K562 (cell line): ENCODE measurements at regions not wholly inside any gene's neighbourhood (a gene's known extent, or its start where the extent isn't known, plus 50 kb on each side); places are given as distances from the start of the nearest gene placed in this dataset.

Experiments used
- ATF7 ChIP-seq: fragments of 450-650 bp; IDR thresholded peaks from 2 replicates; pipeline ENCODE4 v1.7.1; 2014; ENCODE audit warnings: mild to moderate bottlenecking, moderate library complexity
- ETV6 ChIP-seq, 3 experiments: fragments of 150-350 bp in 1 of 3; sonication (generic) in 1 of 3; formaldehyde crosslinking in 1 of 3; IDR thresholded peaks; 2 replicates each; pipeline versions ENCODE4 v1.6.1 to v1.8.0; 2014 to 2022; ENCODE audit warnings: borderline replicate concordance in 2 of 3, low read depth in 2 of 3, antibody characterized with exemption in 1 of 3, low read length in 1 of 3, mild to moderate bottlenecking in 1 of 3, missing genetic modification reagents in 1 of 3
- FOXJ3 ChIP-seq: sonication (generic); formaldehyde crosslinking; IDR thresholded peaks from 2 replicates; pipeline ENCODE4 v1.4.0; 2020; ENCODE audit warnings: mild to moderate bottlenecking, missing genetic modification reagents
- MAFF ChIP-seq: IDR thresholded peaks from 2 replicates; pipeline ENCODE4 v1.6.1; 2012; ENCODE audit warnings: low read length, improper control_type of control experiment
- MAZ ChIP-seq, 2 experiments: fragments of 450-650 bp in 1 of 2; sonication (generic) in 1 of 2; formaldehyde crosslinking; IDR thresholded peaks in 1 of 2; conservative IDR thresholded peaks in 1 of 2; 2 replicates each; pipeline versions ENCODE4 v1.4.0 to v1.5.0; 2020; ENCODE audit warnings: mild to moderate bottlenecking in 1 of 2, missing genetic modification reagents in 1 of 2
- MBD1 ChIP-seq: fragments of 250-450 bp; sonication (Bioruptor Pico); IDR thresholded peaks from 2 replicates; pipeline ENCODE4 v1.8.0; 2022; ENCODE audit warnings: inconsistent platforms
- MCM3 ChIP-seq: fragments of 450-650 bp; IDR thresholded peaks from 2 replicates; pipeline ENCODE4 v1.6.1; 2016
- TEAD4 ChIP-seq, 2 experiments: sonication (generic) in 1 of 2; formaldehyde crosslinking in 1 of 2; IDR thresholded peaks; 2 replicates each; pipeline versions ENCODE4 v1.6.1 to v1.8.0; 2012 to 2022; ENCODE audit warnings: borderline replicate concordance in 1 of 2, inconsistent platforms in 1 of 2, low read length in 1 of 2, mild to moderate bottlenecking in 1 of 2, missing genetic modification reagents in 1 of 2
- U2AF1 ChIP-seq: fragments of 200-400 bp; formaldehyde crosslinking; optimal IDR thresholded peaks from 2 replicates; pipeline ENCODE3; 2017; ENCODE audit warnings: mild to moderate bottlenecking, low read depth, low read length, moderate library complexity
- ZC3H8 ChIP-seq: fragments of 450-650 bp; IDR thresholded peaks from 2 replicates; pipeline ENCODE4 v1.6.1; 2017
- ZNF23 ChIP-seq: fragments of 250-450 bp; sonication (Bioruptor Pico); IDR thresholded peaks from 2 replicates; pipeline ENCODE4 v1.4.0; 2020; ENCODE audit warnings: mild to moderate bottlenecking
- TF ChIP-seq, protein P1 (sequence below): fragments of 450-650 bp; IDR thresholded peaks from 2 replicates; pipeline ENCODE4 v1.6.1; 2016; ENCODE audit warnings: mild to moderate bottlenecking, moderate library complexity
- TF ChIP-seq, protein P2 (sequence below), 2 experiments: fragments of 450-650 bp in 1 of 2; sonication (generic) in 1 of 2; formaldehyde crosslinking; conservative IDR thresholded peaks; 2 replicates each; pipeline versions ENCODE4 v1.4.0 to v1.8.1; 2020 to 2022; ENCODE audit warnings: mild to moderate bottlenecking in 1 of 2, missing genetic modification reagents in 1 of 2

DNA sequence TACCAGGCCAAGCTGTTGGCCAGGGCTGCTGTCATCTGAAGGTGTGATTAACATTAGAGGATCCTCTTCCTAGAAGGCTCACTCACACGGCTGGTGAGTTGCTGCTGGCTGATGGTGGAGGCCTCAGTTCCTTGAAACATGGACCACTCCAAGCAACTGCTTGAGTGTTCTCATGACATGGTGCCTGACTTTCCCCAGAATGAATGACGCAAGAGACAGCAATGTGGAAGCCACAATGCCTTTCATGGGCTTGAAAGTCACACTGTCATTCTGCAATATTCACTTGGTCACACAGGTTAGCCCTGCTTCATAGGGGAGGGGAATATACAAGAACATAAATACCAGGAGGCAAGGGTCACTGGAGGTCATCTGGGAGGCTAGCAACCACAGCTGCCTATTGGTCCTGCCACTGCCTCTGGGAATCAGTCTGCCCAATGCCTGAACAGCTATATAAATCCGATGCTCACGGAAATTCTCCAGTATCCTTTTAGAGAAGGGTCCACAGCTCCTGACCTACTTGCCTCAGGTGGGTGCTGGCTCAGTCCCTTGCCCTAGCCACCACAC lies 97.1 kb upstream of the MAML3 start (continued):
- TF ChIP-seq TEAD4 (IDR thresholded peaks at IDR 0.05; ENCODE audit: low read length) (peak; percentile 27; the same call in 1 of the 2 replicates), TEAD4 (CRISPR knock-in tag; IDR thresholded peaks at IDR 0.05; ENCODE audit: borderline replicate concordance) (no peak), MAZ (CRISPR knock-in tag; conservative IDR thresholded peaks at IDR 0.05 in 1 of 2, IDR thresholded peaks at IDR 0.05 in 1 of 2) (no peak), ZNF23 (CRISPR knock-in tag) (no peak), FOXJ3 (CRISPR knock-in tag) (no peak), ATF7 (peak; percentile 85), ZC3H8 (no peak), ETV6 (IDR thresholded peaks at IDR 0.05; ENCODE audit: borderline replicate concordance in 1 of 2, low read depth in 2 of 2, low read length in 1 of 2) (no peak), ETV6 (CRISPR knock-in tag; IDR thresholded peaks at IDR 0.05; ENCODE audit: borderline replicate concordance) (no peak), U2AF1 (no peak), MBD1 (no peak), MAFF (no peak), MCM3 (no peak)
- TF ChIP-seq, protein P1, sequence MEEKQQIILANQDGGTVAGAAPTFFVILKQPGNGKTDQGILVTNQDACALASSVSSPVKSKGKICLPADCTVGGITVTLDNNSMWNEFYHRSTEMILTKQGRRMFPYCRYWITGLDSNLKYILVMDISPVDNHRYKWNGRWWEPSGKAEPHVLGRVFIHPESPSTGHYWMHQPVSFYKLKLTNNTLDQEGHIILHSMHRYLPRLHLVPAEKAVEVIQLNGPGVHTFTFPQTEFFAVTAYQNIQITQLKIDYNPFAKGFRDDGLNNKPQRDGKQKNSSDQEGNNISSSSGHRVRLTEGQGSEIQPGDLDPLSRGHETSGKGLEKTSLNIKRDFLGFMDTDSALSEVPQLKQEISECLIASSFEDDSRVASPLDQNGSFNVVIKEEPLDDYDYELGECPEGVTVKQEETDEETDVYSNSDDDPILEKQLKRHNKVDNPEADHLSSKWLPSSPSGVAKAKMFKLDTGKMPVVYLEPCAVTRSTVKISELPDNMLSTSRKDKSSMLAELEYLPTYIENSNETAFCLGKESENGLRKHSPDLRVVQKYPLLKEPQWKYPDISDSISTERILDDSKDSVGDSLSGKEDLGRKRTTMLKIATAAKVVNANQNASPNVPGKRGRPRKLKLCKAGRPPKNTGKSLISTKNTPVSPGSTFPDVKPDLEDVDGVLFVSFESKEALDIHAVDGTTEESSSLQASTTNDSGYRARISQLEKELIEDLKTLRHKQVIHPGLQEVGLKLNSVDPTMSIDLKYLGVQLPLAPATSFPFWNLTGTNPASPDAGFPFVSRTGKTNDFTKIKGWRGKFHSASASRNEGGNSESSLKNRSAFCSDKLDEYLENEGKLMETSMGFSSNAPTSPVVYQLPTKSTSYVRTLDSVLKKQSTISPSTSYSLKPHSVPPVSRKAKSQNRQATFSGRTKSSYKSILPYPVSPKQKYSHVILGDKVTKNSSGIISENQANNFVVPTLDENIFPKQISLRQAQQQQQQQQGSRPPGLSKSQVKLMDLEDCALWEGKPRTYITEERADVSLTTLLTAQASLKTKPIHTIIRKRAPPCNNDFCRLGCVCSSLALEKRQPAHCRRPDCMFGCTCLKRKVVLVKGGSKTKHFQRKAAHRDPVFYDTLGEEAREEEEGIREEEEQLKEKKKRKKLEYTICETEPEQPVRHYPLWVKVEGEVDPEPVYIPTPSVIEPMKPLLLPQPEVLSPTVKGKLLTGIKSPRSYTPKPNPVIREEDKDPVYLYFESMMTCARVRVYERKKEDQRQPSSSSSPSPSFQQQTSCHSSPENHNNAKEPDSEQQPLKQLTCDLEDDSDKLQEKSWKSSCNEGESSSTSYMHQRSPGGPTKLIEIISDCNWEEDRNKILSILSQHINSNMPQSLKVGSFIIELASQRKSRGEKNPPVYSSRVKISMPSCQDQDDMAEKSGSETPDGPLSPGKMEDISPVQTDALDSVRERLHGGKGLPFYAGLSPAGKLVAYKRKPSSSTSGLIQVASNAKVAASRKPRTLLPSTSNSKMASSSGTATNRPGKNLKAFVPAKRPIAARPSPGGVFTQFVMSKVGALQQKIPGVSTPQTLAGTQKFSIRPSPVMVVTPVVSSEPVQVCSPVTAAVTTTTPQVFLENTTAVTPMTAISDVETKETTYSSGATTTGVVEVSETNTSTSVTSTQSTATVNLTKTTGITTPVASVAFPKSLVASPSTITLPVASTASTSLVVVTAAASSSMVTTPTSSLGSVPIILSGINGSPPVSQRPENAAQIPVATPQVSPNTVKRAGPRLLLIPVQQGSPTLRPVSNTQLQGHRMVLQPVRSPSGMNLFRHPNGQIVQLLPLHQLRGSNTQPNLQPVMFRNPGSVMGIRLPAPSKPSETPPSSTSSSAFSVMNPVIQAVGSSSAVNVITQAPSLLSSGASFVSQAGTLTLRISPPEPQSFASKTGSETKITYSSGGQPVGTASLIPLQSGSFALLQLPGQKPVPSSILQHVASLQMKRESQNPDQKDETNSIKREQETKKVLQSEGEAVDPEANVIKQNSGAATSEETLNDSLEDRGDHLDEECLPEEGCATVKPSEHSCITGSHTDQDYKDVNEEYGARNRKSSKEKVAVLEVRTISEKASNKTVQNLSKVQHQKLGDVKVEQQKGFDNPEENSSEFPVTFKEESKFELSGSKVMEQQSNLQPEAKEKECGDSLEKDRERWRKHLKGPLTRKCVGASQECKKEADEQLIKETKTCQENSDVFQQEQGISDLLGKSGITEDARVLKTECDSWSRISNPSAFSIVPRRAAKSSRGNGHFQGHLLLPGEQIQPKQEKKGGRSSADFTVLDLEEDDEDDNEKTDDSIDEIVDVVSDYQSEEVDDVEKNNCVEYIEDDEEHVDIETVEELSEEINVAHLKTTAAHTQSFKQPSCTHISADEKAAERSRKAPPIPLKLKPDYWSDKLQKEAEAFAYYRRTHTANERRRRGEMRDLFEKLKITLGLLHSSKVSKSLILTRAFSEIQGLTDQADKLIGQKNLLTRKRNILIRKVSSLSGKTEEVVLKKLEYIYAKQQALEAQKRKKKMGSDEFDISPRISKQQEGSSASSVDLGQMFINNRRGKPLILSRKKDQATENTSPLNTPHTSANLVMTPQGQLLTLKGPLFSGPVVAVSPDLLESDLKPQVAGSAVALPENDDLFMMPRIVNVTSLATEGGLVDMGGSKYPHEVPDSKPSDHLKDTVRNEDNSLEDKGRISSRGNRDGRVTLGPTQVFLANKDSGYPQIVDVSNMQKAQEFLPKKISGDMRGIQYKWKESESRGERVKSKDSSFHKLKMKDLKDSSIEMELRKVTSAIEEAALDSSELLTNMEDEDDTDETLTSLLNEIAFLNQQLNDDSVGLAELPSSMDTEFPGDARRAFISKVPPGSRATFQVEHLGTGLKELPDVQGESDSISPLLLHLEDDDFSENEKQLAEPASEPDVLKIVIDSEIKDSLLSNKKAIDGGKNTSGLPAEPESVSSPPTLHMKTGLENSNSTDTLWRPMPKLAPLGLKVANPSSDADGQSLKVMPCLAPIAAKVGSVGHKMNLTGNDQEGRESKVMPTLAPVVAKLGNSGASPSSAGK: peak; percentile 52
- TF ChIP-seq, protein P2, sequence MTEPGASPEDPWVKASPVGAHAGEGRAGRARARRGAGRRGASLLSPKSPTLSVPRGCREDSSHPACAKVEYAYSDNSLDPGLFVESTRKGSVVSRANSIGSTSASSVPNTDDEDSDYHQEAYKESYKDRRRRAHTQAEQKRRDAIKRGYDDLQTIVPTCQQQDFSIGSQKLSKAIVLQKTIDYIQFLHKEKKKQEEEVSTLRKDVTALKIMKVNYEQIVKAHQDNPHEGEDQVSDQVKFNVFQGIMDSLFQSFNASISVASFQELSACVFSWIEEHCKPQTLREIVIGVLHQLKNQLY (CRISPR knock-in tag; conservative IDR thresholded peaks at IDR 0.05): no peak
